ENCODE measurements at regions not wholly inside any gene's neighbourhood (a gene's known extent, or its start where the extent isn't known, plus 50 kb on each side); places are given as distances from the start of the nearest gene placed in this dataset.

- CTCF ChIA-PET: interaction anchor here (0.6 to 1.1 kb wide), 4 partner anchors 55 to 400 kb away, joined by 3 to 6 read pairs (median 4); partner anchors contain the start of gene LMO1
Measured at GRCh38 chr11:8318536-8318935, 54.9 kb upstream of the LMO1 start.

More at GRCh38 chr11:8318536-8318935, 54.9 kb upstream of the LMO1 start:
- intact Hi-C loops (cut with micrococcal nuclease; ENCODE audit: unreplicated experiment): no loop called here
- Histone ChIP-seq H3K79me2 (ENCODE audit: control insufficient read depth, insufficient read depth, low read length) (no peaks in the 10 kb centered on the region), H3K4me3 (no peak overlapping the region), H3K4me2 (ENCODE audit: control insufficient read depth, insufficient read depth) (no peak overlapping the region), H3K9me3 (replicated peaks; ENCODE audit: control insufficient read depth, insufficient read depth, low read length) (no peaks in the 10 kb centered on the region), H2AFZ (ENCODE audit: control insufficient read depth, low read depth, low read length) (no peak overlapping the region), H3K9ac (ENCODE audit: control insufficient read depth, insufficient read depth, low read length) (no peak overlapping the region), H3K27ac (ENCODE audit: control insufficient read depth, insufficient read depth) (no peak overlapping the region), H3K36me3 (ENCODE audit: control insufficient read depth in 2 of 2, insufficient read depth in 2 of 2, low read length in 1 of 2) (no peaks in the 10 kb centered on the region), H3K4me1 (ENCODE audit: control insufficient read depth, insufficient read depth, low read length) (no peaks in the 10 kb centered on the region), H4K20me1 (ENCODE audit: control insufficient read depth, insufficient read depth) (no peaks in the 10 kb centered on the region), H3K27me3 (replicated peaks in 1 of 2; ENCODE audit: control insufficient read depth in 2 of 2, insufficient read depth in 2 of 2, low read length in 1 of 2) (no peaks in the 10 kb centered on the region)
- no peak for FAIRE-seq
- ChIA-PET RAD21 (ENCODE audit: unreplicated experiment) (interaction anchor here (0.9 kb wide), 1 partner anchor 248 kb away, joined by 3 read pairs; no protein-coding TSS in a partner anchor), SMC1A (ENCODE audit: uncharacterized antibody, unreplicated experiment) (interaction anchor here (2.5 kb wide), 1 partner anchor 248 kb away, joined by 10 read pairs; no protein-coding TSS in a partner anchor), POLR2A (no interaction called here)
- in situ Hi-C loops (cut with MboI): no loop called here
- DNase-seq (ENCODE audit: low read depth, low spot score): no peak
- TF ChIP-seq SMAD1 (IDR thresholded peaks at IDR 0.05; ENCODE audit: low read depth, partially characterized antibody) (no peak), MEF2B (IDR thresholded peaks at IDR 0.05; ENCODE audit: partially characterized antibody, poor library complexity, severe bottlenecking) (no peak), CTCF (IDR thresholded peaks at IDR 0.05 in 2 of 3, conservative IDR thresholded peaks at IDR 0.05 in 1 of 3; ENCODE audit: control insufficient read depth in 2 of 3, extremely low read depth in 1 of 3, insufficient read depth in 1 of 3, low read depth in 3 of 3, low read length in 3 of 3) (peak; percentile 30 to 45 (median 34); a peak in 4 of 6 replicates)
- WGBS (ENCODE audit: insufficient coverage, insufficient replicate concordance, low lambda C conversion rate, missing lambda C conversion rate): 27% methylated on average over 7 of the region's 7 CpGs
- BruUV-seq (replicated peaks): no TSS peak
- peak; percentile 50; the same call in 2 of the 3 replicates for ATAC-seq
